ENCODE measurements at regions not wholly inside any gene's neighbourhood (a gene's known extent, or its start where the extent isn't known, plus 50 kb on each side); places are given as distances from the start of the nearest gene placed in this dataset.
"Not testable (repeated sequence)": the region's sequence is repeated elsewhere in the genome, so short reads cannot be mapped to it uniquely, and the experiment has no call there.

GRCh38 chr5:4570047-4570995 is 569.8 kb upstream of the ADAMTS16 start:
- no peak for ATAC-seq (ENCODE audit: poor library complexity)
- no peak for DNase-seq
- intact Hi-C loops (cut with DNase I): no loop called here

- intact Hi-C loops (cut with DNase I): no loop called here
- no peak for ATAC-seq (ENCODE audit: poor library complexity)
- DNase-seq: no peak
Measured at GRCh38 chr5:4571248-4571948, 568.7 kb upstream of the ADAMTS16 start.

GRCh38 chr5:4572311-4573100 is 567.6 kb upstream of the ADAMTS16 start:
- no peak for DNase-seq
- intact Hi-C loops (cut with DNase I): no loop called here
- ATAC-seq (ENCODE audit: poor library complexity): no peak

GRCh38 chr5:4575608-4576007 is 564.5 kb upstream of the ADAMTS16 start:
- intact Hi-C loops (cut with DNase I): no loop called here
- DNase-seq (no peak), ATAC-seq (ENCODE audit: poor library complexity) (no peak)

- ATAC-seq (ENCODE audit: poor library complexity) (no peak), DNase-seq (no peak)
- intact Hi-C loops (cut with DNase I): no loop called here
Measured at GRCh38 chr5:4576161-4576748, 563.9 kb upstream of the ADAMTS16 start.

- ATAC-seq (ENCODE audit: poor library complexity): no peak
- intact Hi-C loops (cut with DNase I): no loop called here
- no peak for DNase-seq
Measured at GRCh38 chr5:4576908-4577307, 563.2 kb upstream of the ADAMTS16 start.

- intact Hi-C loops (cut with DNase I): no loop called here
- no peak for DNase-seq
- ATAC-seq (ENCODE audit: poor library complexity): no peak
Measured at GRCh38 chr5:4579679-4580078, 560.5 kb upstream of the ADAMTS16 start.

GRCh38 chr5:4580772-4581171 is 559.4 kb upstream of the ADAMTS16 start:
- ATAC-seq (ENCODE audit: poor library complexity): no peak
- intact Hi-C loops (cut with DNase I): no loop called here
- no peak for DNase-seq

GRCh38 chr5:4581289-4581688 is 558.8 kb upstream of the ADAMTS16 start:
- ATAC-seq (ENCODE audit: poor library complexity) (no peak), DNase-seq (no peak)
- intact Hi-C loops (cut with DNase I): no loop called here

GRCh38 chr5:4584982-4585381 is 555.1 kb upstream of the ADAMTS16 start:
- ATAC-seq (ENCODE audit: poor library complexity): no peak
- DNase-seq: no peak
- intact Hi-C loops (cut with DNase I): no loop called here

- intact Hi-C loops (cut with DNase I): no loop called here
- ATAC-seq (ENCODE audit: poor library complexity): no peak
- DNase-seq: no peak
Measured at GRCh38 chr5:4613440-4613839, 526.7 kb upstream of the ADAMTS16 start.

- ATAC-seq (ENCODE audit: poor library complexity): no peak
- intact Hi-C loops (cut with DNase I): no loop called here
- no peak for DNase-seq
Measured at GRCh38 chr5:4614088-4614487, 526.0 kb upstream of the ADAMTS16 start.

- intact Hi-C loops (cut with DNase I); ATAC-seq (ENCODE audit: poor library complexity); DNase-seq: not testable (repeated sequence)
Measured at GRCh38 chr5:4615369-4615768, 524.8 kb upstream of the ADAMTS16 start.

GRCh38 chr5:4625206-4625896 is 514.8 kb upstream of the ADAMTS16 start:
- ATAC-seq (ENCODE audit: poor library complexity): no peak
- no peak for DNase-seq
- intact Hi-C loops (cut with DNase I): no loop called here

- no peak for ATAC-seq (ENCODE audit: poor library complexity)
- DNase-seq: no peak
- intact Hi-C loops (cut with DNase I): no loop called here
Measured at GRCh38 chr5:4627131-4627530, 513.0 kb upstream of the ADAMTS16 start.

- ATAC-seq (ENCODE audit: poor library complexity) (no peak), DNase-seq (no peak)
- intact Hi-C loops (cut with DNase I): no loop called here
Measured at GRCh38 chr5:4627929-4628328, 512.2 kb upstream of the ADAMTS16 start.

- intact Hi-C loops (cut with DNase I): no loop called here
- DNase-seq (no peak), ATAC-seq (ENCODE audit: poor library complexity) (no peak)
Measured at GRCh38 chr5:4628645-4629385, 511.3 kb upstream of the ADAMTS16 start.

- intact Hi-C loops (cut with DNase I): no loop called here
- no peak for DNase-seq
- no peak for ATAC-seq (ENCODE audit: poor library complexity)
Measured at GRCh38 chr5:4630031-4630430, 510.1 kb upstream of the ADAMTS16 start.
